Urinary bladder (tissue), 3 donors: ENCODE measurements at regions not wholly inside any gene's neighbourhood (a gene's known extent, or its start where the extent isn't known, plus 50 kb on each side); places are given as distances from the start of the nearest gene placed in this dataset.
"Not testable (repeated sequence)": the region's sequence is repeated elsewhere in the genome, so short reads cannot be mapped to it uniquely, and the experiment has no call there.

Source experiments
- DNase-seq: peaks from one replicate; pipeline ENCODE4 v3.0.0-alpha.2; 2015; ENCODE audit errors: extremely low spot score
- H3K27ac ChIP-seq: one replicate; pipeline ENCODE4 v1.5.1; 2013; ENCODE audit warnings: low read depth, mild to moderate bottlenecking, moderate library complexity
- H3K36me3 ChIP-seq: one replicate; pipeline ENCODE4 v1.6.1; 2013; ENCODE audit warnings: mild to moderate bottlenecking, moderate library complexity; ENCODE audit not compliant: insufficient read depth
- H3K4me1 ChIP-seq: one replicate; pipeline ENCODE4 v1.6.1; 2013; ENCODE audit warnings: mild to moderate bottlenecking, moderate library complexity; ENCODE audit not compliant: insufficient read depth
- H3K4me3 ChIP-seq: one replicate; pipeline ENCODE4 v1.5.1; 2013; ENCODE audit warnings: low read depth, low read length
- WGBS: extraction: QIAGEN DNeasy Blood & Tissue Kit; methylation state at CpG from one replicate; pipeline ENCODE4 v1.1.7; 2013; 5-methylcytosine and 5-hydroxymethylcytosine counted together
- donor health status: healthy with polysubstance abuse.
- donor health status: healthy.

- no peak for DNase-seq
- Histone ChIP-seq H3K4me1 (no peaks in the 10 kb centered on the region), H3K36me3 (no peaks in the 10 kb centered on the region), H3K27ac (no peak overlapping the region), H3K4me3 (no peak overlapping the region)
- WGBS = 85% methylated on average over 6 of the region's 6 CpGs
Measured at GRCh38 chr1:118437664-118438063, 252.6 kb upstream of the SPAG17 start.

- Histone ChIP-seq H3K27ac (no peak overlapping the region), H3K4me3 (no peak overlapping the region), H3K4me1 (no peaks in the 10 kb centered on the region), H3K36me3 (no peaks in the 10 kb centered on the region)
- DNase-seq = no peak
- WGBS = 81% methylated on average over 4 of the region's 4 CpGs
Measured at GRCh38 chr1:118429856-118430255, 244.8 kb upstream of the SPAG17 start.

- no peak overlapping the region for H3K4me3 ChIP-seq
- no peaks in the 10 kb centered on the region for H3K36me3 ChIP-seq
- no peaks in the 10 kb centered on the region for H3K4me1 ChIP-seq
- WGBS = 92% methylated on average over 4 of the region's 4 CpGs
- H3K27ac ChIP-seq = no peak overlapping the region
- no peak for DNase-seq
Measured at GRCh38 chr1:118421868-118422350, 236.9 kb upstream of the SPAG17 start.

- 93% methylated on average over 1 of the region's 1 CpG for WGBS
- Histone ChIP-seq H3K4me3 (no peak overlapping the region), H3K36me3 (no peaks in the 10 kb centered on the region), H3K4me1 (no peaks in the 10 kb centered on the region), H3K27ac (no peak overlapping the region)
- no peak for DNase-seq
Measured at GRCh38 chr1:118404024-118404423, 219.0 kb upstream of the SPAG17 start.

GRCh38 chr1:118397496-118397859 is 212.4 kb upstream of the SPAG17 start:
- 64% methylated on average over 2 of the region's 2 CpGs for WGBS
- no peaks in the 10 kb centered on the region for H3K4me1 ChIP-seq
- no peaks in the 10 kb centered on the region for H3K36me3 ChIP-seq
- no peak for DNase-seq
- no peak overlapping the region for H3K27ac ChIP-seq
- H3K4me3 ChIP-seq = no peak overlapping the region

GRCh38 chr1:118396829-118397495 is 211.9 kb upstream of the SPAG17 start:
- no peak overlapping the region for H3K27ac ChIP-seq
- no peaks in the 10 kb centered on the region for H3K4me1 ChIP-seq
- no peak overlapping the region for H3K4me3 ChIP-seq
- H3K36me3 ChIP-seq = no peaks in the 10 kb centered on the region
- DNase-seq = no peak
- WGBS = 71% methylated on average over 4 of the region's 4 CpGs

- H3K36me3 ChIP-seq = no peaks in the 10 kb centered on the region
- no peak overlapping the region for H3K27ac ChIP-seq
- no peak overlapping the region for H3K4me3 ChIP-seq
- DNase-seq = no peak
- whole genome bisulfite sequencing = 31% methylated on average over 1 of the region's 1 CpG
- H3K4me1 ChIP-seq = no peaks in the 10 kb centered on the region
Measured at GRCh38 chr1:118396279-118396678, 211.3 kb upstream of the SPAG17 start.

GRCh38 chr1:118395430-118395991 is 210.5 kb upstream of the SPAG17 start:
- WGBS = 55% methylated on average over 7 of the region's 7 CpGs
- no peak for DNase-seq
- H3K36me3 ChIP-seq = no peaks in the 10 kb centered on the region

GRCh38 chr1:118390955-118391354 is 205.9 kb upstream of the SPAG17 start:
- Histone ChIP-seq H3K4me3 (no peak overlapping the region), H3K27ac (no peak overlapping the region), H3K36me3 (no peaks in the 10 kb centered on the region), H3K4me1 (no peaks in the 10 kb centered on the region)
- DNase-seq = no peak
- 86% methylated on average over 1 of the region's 1 CpG for WGBS

More at GRCh38 chr1:118395430-118395991, 210.5 kb upstream of the SPAG17 start:
- H3K27ac ChIP-seq = no peak overlapping the region
- H3K4me3 ChIP-seq = no peak overlapping the region
- H3K4me1 ChIP-seq = no peaks in the 10 kb centered on the region

GRCh38 chr1:118388301-118388959 is 203.4 kb upstream of the SPAG17 start:
- no peaks in the 10 kb centered on the region for H3K36me3 ChIP-seq
- no peaks in the 10 kb centered on the region for H3K4me1 ChIP-seq
- no peak overlapping the region for H3K27ac ChIP-seq
- no peak for DNase-seq
- H3K4me3 ChIP-seq = no peak overlapping the region
- 88% methylated on average over 4 of the region's 4 CpGs for WGBS

GRCh38 chr1:118381197-118381869 is 196.3 kb upstream of the SPAG17 start:
- Histone ChIP-seq H3K4me1 (no peaks in the 10 kb centered on the region), H3K36me3 (no peaks in the 10 kb centered on the region), H3K4me3 (no peak overlapping the region), H3K27ac (no peak overlapping the region)
- 37% methylated on average over 1 of the region's 1 CpG for WGBS
- DNase-seq = no peak

GRCh38 chr1:118377183-118377582 is 192.2 kb upstream of the SPAG17 start:
- H3K4me1 ChIP-seq, H3K4me3 ChIP-seq, H3K36me3 ChIP-seq, DNase-seq, H3K27ac ChIP-seq: not testable (repeated sequence)
- 91% methylated on average over 2 of the region's 2 CpGs for WGBS

- H3K4me3 ChIP-seq = no peak overlapping the region
- H3K27ac ChIP-seq = no peak overlapping the region
- H3K4me1 ChIP-seq = no peaks in the 10 kb centered on the region
- DNase-seq = no peak
- no peaks in the 10 kb centered on the region for H3K36me3 ChIP-seq
Measured at GRCh38 chr1:118371612-118372011, 186.6 kb upstream of the SPAG17 start.

GRCh38 chr1:118370861-118371260 is 185.8 kb upstream of the SPAG17 start:
- Histone ChIP-seq H3K4me1 (no peaks in the 10 kb centered on the region), H3K4me3 (no peak overlapping the region), H3K27ac (no peak overlapping the region), H3K36me3 (no peaks in the 10 kb centered on the region)
- DNase-seq = no peak
